ENCODE measurements at regions not wholly inside any gene's neighbourhood (a gene's known extent, or its start where the extent isn't known, plus 50 kb on each side); places are given as distances from the start of the nearest gene placed in this dataset.

DNA sequence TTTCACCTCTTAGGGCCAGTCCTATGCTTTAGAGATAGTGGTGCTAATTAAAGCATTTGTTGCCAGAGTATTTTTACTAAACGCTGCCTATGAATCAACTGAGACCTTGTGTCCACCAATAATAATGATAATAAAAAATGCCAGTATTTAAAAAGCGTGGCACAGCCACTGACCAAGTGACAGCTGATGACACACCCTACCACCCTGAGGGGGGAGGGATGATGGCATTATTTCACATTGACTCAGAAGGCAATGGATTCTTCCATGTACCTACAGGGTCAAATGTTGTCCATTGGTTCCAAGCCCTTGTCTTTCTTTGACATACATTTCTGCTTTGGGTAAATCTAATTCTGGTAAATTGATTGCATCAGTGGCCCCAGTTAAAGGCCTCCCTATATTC, 384.4 kb downstream of the DLEU7 start:
- DNase-seq (ENCODE audit: low read depth) = no peak
- H3K4me3 ChIP-seq (ENCODE audit: low read depth, low read length) = no peak overlapping the region
- in situ Hi-C loops (cut with HindIII; ENCODE audit: low sequenced_read_pairs) = no loop called here
- TF ChIP-seq, protein P1, sequence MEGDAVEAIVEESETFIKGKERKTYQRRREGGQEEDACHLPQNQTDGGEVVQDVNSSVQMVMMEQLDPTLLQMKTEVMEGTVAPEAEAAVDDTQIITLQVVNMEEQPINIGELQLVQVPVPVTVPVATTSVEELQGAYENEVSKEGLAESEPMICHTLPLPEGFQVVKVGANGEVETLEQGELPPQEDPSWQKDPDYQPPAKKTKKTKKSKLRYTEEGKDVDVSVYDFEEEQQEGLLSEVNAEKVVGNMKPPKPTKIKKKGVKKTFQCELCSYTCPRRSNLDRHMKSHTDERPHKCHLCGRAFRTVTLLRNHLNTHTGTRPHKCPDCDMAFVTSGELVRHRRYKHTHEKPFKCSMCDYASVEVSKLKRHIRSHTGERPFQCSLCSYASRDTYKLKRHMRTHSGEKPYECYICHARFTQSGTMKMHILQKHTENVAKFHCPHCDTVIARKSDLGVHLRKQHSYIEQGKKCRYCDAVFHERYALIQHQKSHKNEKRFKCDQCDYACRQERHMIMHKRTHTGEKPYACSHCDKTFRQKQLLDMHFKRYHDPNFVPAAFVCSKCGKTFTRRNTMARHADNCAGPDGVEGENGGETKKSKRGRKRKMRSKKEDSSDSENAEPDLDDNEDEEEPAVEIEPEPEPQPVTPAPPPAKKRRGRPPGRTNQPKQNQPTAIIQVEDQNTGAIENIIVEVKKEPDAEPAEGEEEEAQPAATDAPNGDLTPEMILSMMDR (IDR thresholded peaks at IDR 0.05; ENCODE audit: low read depth, low read length, missing control alignments) = no peak

DNA sequence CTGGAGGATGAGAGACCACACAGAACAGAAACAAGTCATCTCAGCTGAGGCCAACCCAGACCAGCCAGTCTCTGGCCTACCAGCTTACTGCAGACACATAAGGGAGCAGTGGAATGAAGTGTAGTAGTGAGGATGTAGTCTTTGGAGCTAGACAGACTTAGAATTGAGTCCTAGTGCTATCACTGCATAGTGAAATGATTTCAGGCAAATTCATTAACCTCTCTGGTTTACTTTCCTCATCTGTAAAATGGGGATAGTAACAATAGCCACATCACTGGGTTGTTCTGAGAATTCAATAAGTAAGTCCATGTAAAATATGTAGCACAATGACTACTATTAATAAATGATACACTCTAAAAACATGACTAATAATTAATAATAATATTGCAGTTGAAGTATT, 383.8 kb downstream of the DLEU7 start:
- no peak for DNase-seq (ENCODE audit: low read depth)
- no peak overlapping the region for H3K4me3 ChIP-seq (ENCODE audit: low read depth, low read length)
- in situ Hi-C loops (cut with HindIII; ENCODE audit: low sequenced_read_pairs) = no loop called here
- TF ChIP-seq, protein P1 (IDR thresholded peaks at IDR 0.05; ENCODE audit: low read depth, low read length, missing control alignments) = no peak

DNA sequence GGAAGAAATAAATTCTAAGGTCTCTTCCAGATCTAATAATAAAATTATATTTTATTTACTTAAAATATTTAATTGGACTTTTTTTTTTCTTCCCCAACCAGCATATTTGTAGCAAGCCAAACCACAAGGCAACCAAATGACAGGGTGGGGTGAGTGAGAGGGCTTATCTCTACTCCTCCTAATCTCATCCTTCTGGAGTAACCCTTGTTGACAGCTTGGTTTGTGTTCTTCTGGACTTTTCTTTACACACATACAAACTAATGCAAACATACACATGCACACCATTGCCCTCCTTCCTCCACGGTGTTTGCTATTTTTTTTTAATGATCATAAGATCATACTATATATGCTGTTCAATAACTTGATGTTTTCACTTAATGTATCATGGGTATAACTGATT, 383.1 kb downstream of the DLEU7 start:
- no peak overlapping the region for H3K4me3 ChIP-seq (ENCODE audit: low read depth, low read length)
- in situ Hi-C loops (cut with HindIII; ENCODE audit: low sequenced_read_pairs) = no loop called here
- no peak for DNase-seq (ENCODE audit: low read depth)
- TF ChIP-seq, protein P1 (IDR thresholded peaks at IDR 0.05; ENCODE audit: low read depth, low read length, missing control alignments) = no peak

DNA sequence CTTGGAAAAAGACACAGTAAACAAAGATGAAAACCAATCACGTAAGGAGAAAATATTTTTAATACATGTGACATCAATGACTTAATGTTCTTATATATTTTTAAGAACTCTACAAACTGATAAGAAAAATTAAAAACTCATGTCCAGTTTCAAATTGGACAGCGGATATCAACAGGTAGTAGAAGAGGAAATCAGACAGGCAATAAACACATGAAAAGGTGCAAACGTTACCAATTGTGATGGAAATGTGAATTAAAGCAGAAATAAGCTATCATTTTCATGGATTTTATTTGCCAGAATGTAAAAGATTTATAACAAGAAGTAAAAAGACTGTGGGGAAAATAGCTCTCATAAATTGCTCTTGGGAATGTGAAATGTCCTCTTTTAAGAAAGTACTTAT, 382.3 kb downstream of the DLEU7 start:
- in situ Hi-C loops (cut with HindIII; ENCODE audit: low sequenced_read_pairs) = no loop called here
- no peak overlapping the region for H3K4me3 ChIP-seq (ENCODE audit: low read depth, low read length)
- DNase-seq (ENCODE audit: low read depth) = no peak
- TF ChIP-seq, protein P1 (IDR thresholded peaks at IDR 0.05; ENCODE audit: low read depth, low read length, missing control alignments) = no peak

DNA sequence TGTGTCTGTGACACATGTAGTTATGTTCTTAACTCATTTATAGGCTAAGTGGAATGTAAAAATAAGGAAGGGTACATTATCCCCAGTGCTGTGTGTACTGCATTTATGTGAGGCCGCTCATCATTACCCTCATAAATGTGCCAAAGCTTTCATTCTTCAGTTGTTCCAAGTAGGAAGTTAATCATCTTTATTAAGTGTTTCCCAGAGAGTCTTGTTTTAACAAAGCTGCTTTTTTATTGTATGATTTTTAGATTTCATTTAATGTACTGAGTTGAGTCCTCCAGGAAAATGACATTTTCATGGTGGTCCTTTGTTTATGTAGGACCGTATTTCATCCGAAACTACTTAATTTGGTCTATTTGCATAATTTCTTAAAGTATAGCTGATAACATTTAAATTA, 379.8 kb downstream of the DLEU7 start:
- in situ Hi-C loops (cut with HindIII; ENCODE audit: low sequenced_read_pairs) = no loop called here
- no peak for DNase-seq (ENCODE audit: low read depth)
- TF ChIP-seq, protein P1 (IDR thresholded peaks at IDR 0.05; ENCODE audit: low read depth, low read length, missing control alignments) = no peak
- no peak overlapping the region for H3K4me3 ChIP-seq (ENCODE audit: low read depth, low read length)

DNA sequence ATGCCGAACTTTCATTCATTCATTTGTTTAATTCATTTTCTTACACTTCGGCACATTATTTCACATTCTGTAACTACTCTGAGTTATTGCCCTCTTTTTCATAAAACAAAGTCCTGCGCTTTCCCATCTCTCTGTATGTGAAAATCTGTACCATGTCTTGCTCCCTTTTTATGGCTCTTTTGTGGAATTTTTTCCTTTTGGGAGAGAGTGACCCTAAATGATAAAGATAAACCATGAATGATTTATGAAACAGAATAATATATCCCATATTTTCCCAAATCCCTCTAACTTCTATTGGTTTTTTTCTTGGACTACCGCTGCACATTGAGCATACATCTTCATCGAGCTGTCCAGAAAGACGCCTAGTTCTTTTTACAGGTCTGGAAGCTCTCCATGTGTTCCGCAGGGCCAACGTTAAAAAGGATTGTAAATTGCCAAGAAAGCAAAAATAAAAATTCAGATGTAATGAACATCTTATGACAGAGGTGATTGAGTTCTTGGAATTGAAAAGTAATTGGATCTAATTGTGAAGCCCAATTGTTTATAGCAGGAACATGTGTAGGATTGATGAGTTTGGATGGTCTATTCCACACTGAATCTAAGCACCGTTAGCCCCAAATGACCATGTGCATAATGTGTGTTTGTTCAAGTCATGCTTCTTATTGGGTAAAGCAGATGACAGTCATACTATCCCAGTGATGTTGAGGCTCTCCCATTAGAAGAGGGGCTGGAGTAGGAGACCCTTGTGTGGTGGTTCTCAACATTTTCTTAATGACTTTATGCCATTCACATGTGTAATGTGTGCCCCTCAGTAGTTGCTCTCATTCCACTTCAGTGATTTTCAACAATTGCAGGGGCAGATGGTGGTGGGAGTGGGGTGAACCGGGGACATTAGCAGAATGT, 378.9 kb downstream of the DLEU7 start:
- no peak for DNase-seq (ENCODE audit: low read depth)
- H3K4me3 ChIP-seq (ENCODE audit: low read depth, low read length) = no peak overlapping the region
- TF ChIP-seq, protein P1 (IDR thresholded peaks at IDR 0.05; ENCODE audit: low read depth, low read length, missing control alignments) = no peak
- in situ Hi-C loops (cut with HindIII; ENCODE audit: low sequenced_read_pairs) = no loop called here

All from astrocyte of the cerebellum (primary cell).